GM10248 (cell line): ENCODE measurements at regions not wholly inside any gene's neighbourhood (a gene's known extent, or its start where the extent isn't known, plus 50 kb on each side); places are given as distances from the start of the nearest gene placed in this dataset.

ENCODE experiments used
- CTCF ChIA-PET: fragments of 300-600 bp; sonication (Branson Sonifier 250); formaldehyde crosslinking; extraction: SDS; loops from one replicate; lab custom pipeline; 2021; ENCODE audit warnings: antibody characterized with exemption; lab: Yijun Ruan, JAX
- POLR2A ChIA-PET: fragments of 350-650 bp; sonication (Branson Sonifier 250); formaldehyde crosslinking; extraction: SDS; loops from one replicate; lab custom pipeline; 2020; ENCODE audit warnings: antibody characterized with exemption; lab: Yijun Ruan, JAX
- DNase-seq: peaks from one replicate; pipeline ENCODE4 v3.0.0; 2012; ENCODE audit errors: extremely low spot score
- CTCF ChIP-seq: IDR thresholded peaks from 2 replicates; pipeline ENCODE4 v1.5.1; 2012; ENCODE audit warnings: mild to moderate bottlenecking, low read depth; ENCODE audit errors: extremely low read depth, missing control alignments, control extremely low read depth

- no peak for TF ChIP-seq CTCF
- DNase-seq: no peak
- POLR2A ChIA-PET: no interaction called here
- CTCF ChIA-PET: interaction anchor here (1.1 kb wide), 1 partner anchor 9 kb away, joined by 3 read pairs; no protein-coding TSS in a partner anchor
Observed at GRCh38 chr6:165753506-165753905, 90.5 kb upstream of the PDE10A start.

GRCh38 chr6:165752451-165752850 is 89.4 kb upstream of the PDE10A start:
- no peak for DNase-seq
- no peak for TF ChIP-seq CTCF
- ChIA-PET POLR2A (no interaction called here), CTCF (no interaction called here)

- ChIA-PET POLR2A (no interaction called here), CTCF (no interaction called here)
- no peak for DNase-seq
- no peak for TF ChIP-seq CTCF
Observed at GRCh38 chr6:165751486-165751885, 88.4 kb upstream of the PDE10A start.

GRCh38 chr6:165749163-165749562 is 86.1 kb upstream of the PDE10A start:
- CTCF ChIA-PET: no interaction called here
- DNase-seq: no peak
- no peak for TF ChIP-seq CTCF
- POLR2A ChIA-PET: no interaction called here

- DNase-seq: no peak
- CTCF ChIA-PET: no interaction called here
- TF ChIP-seq CTCF: no peak
- POLR2A ChIA-PET: no interaction called here
Observed at GRCh38 chr6:165748390-165748789, 85.3 kb upstream of the PDE10A start.

GRCh38 chr6:165747963-165748362 is 84.9 kb upstream of the PDE10A start:
- POLR2A ChIA-PET: no interaction called here

More at GRCh38 chr6:165747963-165748362, 84.9 kb upstream of the PDE10A start:
- no peak for TF ChIP-seq CTCF
- CTCF ChIA-PET: no interaction called here
- DNase-seq: no peak
